A549 (cell line): ENCODE measurements at regions not wholly inside any gene's neighbourhood (a gene's known extent, or its start where the extent isn't known, plus 50 kb on each side); places are given as distances from the start of the nearest gene placed in this dataset.

Source experiments
- ATAC-seq, 2 experiments: fragments of 200-7000 bp in 1 of 2; fragments of >200 bp in 1 of 2; cut with Nextera tagmentation in 1 of 2; cut with Tn5 transposase in 1 of 2; 3 replicates each; pipeline versions ENCODE4 v1.8.0 to v1.9.1; 2018 to 2020; ENCODE audit warnings: mild to moderate bottlenecking in 1 of 2, moderate library complexity in 1 of 2
- CTCF ChIA-PET: fragments of 300-600 bp; sonication (Branson Sonifier 250); formaldehyde crosslinking; extraction: SDS; loops from one replicate; lab custom pipeline; 2021; ENCODE audit warnings: antibody characterized with exemption, inconsistent platforms; lab: Yijun Ruan, JAX
- POLR2A ChIA-PET: fragments of 350-600 bp; formaldehyde crosslinking; extraction: SDS; loops from one replicate; lab custom pipeline; 2021; ENCODE audit warnings: antibody characterized with exemption, inconsistent platforms; lab: Yijun Ruan, JAX
- DNase-seq, 2 experiments: peaks; one replicate each; pipeline versions ENCODE4 v3.0.0 to v3.0.0-alpha.2; 2011 to 2016; ENCODE audit warnings: low read depth in 1 of 2, low spot score in 1 of 2
- FAIRE-seq: peaks from 2 replicates; lab custom pipeline; 2011; peaks lifted over from hg19 to GRCh38; lab: Jason Lieb, UNC
- H3K27ac ChIP-seq, 2 experiments: fragments of >200 bp; sonication (Bioruptor Twin); formaldehyde crosslinking; 3 replicates each; pipeline ENCODE4 v1.5.1; 2016 to 2017
- H3K4me1 ChIP-seq: fragments of >200 bp; sonication (Bioruptor Twin); formaldehyde crosslinking; 3 replicates; pipeline ENCODE4 v1.6.1; 2016
- H3K4me2 ChIP-seq: fragments of >200 bp; sonication (Bioruptor Twin); formaldehyde crosslinking; 3 replicates; pipeline ENCODE4 v1.6.1; 2016
- H3K4me3 ChIP-seq: fragments of >200 bp; sonication (Bioruptor Twin); formaldehyde crosslinking; 3 replicates; pipeline ENCODE4 v1.5.1; 2016
- H3K9me3 ChIP-seq: fragments of >200 bp; sonication (Bioruptor Twin); formaldehyde crosslinking; 3 replicates; pipeline ENCODE4 v1.6.1; 2016
- BHLHE40 ChIP-seq: IDR thresholded peaks from 2 replicates; pipeline ENCODE4 v1.6.1; 2012; ENCODE audit warnings: low read depth, low read length, inconsistent platforms
- FOSL2 ChIP-seq, 2 experiments: fragments of 450-650 bp in 1 of 2; fragments of >200 bp in 1 of 2; sonication (Bioruptor Twin) in 1 of 2; formaldehyde crosslinking; IDR thresholded peaks; 2 replicates each; pipeline versions ENCODE4 v1.5.0 to v1.6.1; 2016 to 2020; ENCODE audit warnings: mild to moderate bottlenecking in 1 of 2, moderate library complexity in 1 of 2
- HMGXB4 ChIP-seq: fragments of 250-450 bp; sonication (Bioruptor Pico); IDR thresholded peaks from 2 replicates; pipeline ENCODE4 v1.5.0; 2021; ENCODE audit warnings: mild to moderate bottlenecking, moderate library complexity, borderline replicate concordance
- HOXA7 ChIP-seq: fragments of 250-450 bp; sonication (Bioruptor Pico); IDR thresholded peaks from 2 replicates; pipeline ENCODE4 v1.5.0; 2020; ENCODE audit warnings: mild to moderate bottlenecking, moderate library complexity
- HOXB13 ChIP-seq: fragments of 250-450 bp; sonication (Bioruptor Pico); IDR thresholded peaks from 2 replicates; pipeline ENCODE4 v1.5.0; 2020; ENCODE audit warnings: low read depth, mild to moderate bottlenecking, moderate library complexity
- HOXB5 ChIP-seq: fragments of 250-450 bp; sonication (Bioruptor Pico); IDR thresholded peaks from 2 replicates; pipeline ENCODE4 v1.5.0; 2020; ENCODE audit warnings: mild to moderate bottlenecking, moderate library complexity
- KDM1A ChIP-seq: fragments of 200-600 bp; sonication (generic); IDR thresholded peaks from 2 replicates; pipeline ENCODE4 v1.6.1; 2016; ENCODE audit warnings: low read depth, mild to moderate bottlenecking
- MAZ ChIP-seq: fragments of 150-350 bp; IDR thresholded peaks from 2 replicates; pipeline ENCODE4 v1.6.1; 2014; ENCODE audit warnings: antibody characterized with exemption, low read depth, low read length, borderline replicate concordance
- NFE2L2 ChIP-seq: fragments of 150-350 bp; conservative IDR thresholded peaks from 2 replicates; pipeline ENCODE4 v1.6.1; 2014; ENCODE audit warnings: low read length
- NPAS2 ChIP-seq: fragments of 250-450 bp; sonication (Bioruptor Pico); IDR thresholded peaks from 2 replicates; pipeline ENCODE4 v1.8.0; 2022; ENCODE audit warnings: mild to moderate bottlenecking, moderate library complexity, borderline replicate concordance
- NR3C1 ChIP-seq: fragments of >200 bp; sonication (Bioruptor Twin); formaldehyde crosslinking; IDR thresholded peaks from 3 replicates; pipeline ENCODE4 v1.6.1; 2017
- PHF8 ChIP-seq: fragments of 200-600 bp; sonication (generic); IDR thresholded peaks from 2 replicates; pipeline ENCODE4 v1.6.1; 2016; ENCODE audit warnings: low read depth, mild to moderate bottlenecking, antibody characterized with exemption, moderate library complexity, borderline replicate concordance
- RNF2 ChIP-seq: fragments of 200-600 bp; sonication (generic); IDR thresholded peaks from 2 replicates; pipeline ENCODE4 v1.6.1; 2016; ENCODE audit warnings: low read depth, mild to moderate bottlenecking, antibody characterized with exemption, moderate library complexity, borderline replicate concordance
- SREBF2 ChIP-seq: fragments of 450-650 bp; IDR thresholded peaks from 2 replicates; pipeline ENCODE4 v1.6.1; 2014; ENCODE audit warnings: mild to moderate bottlenecking, moderate library complexity
- TP53 ChIP-seq: fragments of 250-450 bp; sonication (Bioruptor Pico); IDR thresholded peaks from 2 replicates; pipeline ENCODE4 v1.5.0; 2021; ENCODE audit warnings: mild to moderate bottlenecking, moderate library complexity
- WGBS: methylation state at CpG from one replicate; pipeline ENCODE4 v1.1.6; 2017; ENCODE audit errors: missing lambda C conversion rate; 5-methylcytosine and 5-hydroxymethylcytosine counted together
- TF ChIP-seq, protein P1 (sequence below): IDR thresholded peaks from 2 replicates; pipeline ENCODE4 v1.6.1; 2012
- TF ChIP-seq, protein P2 (sequence below): fragments of >200 bp; sonication (Bioruptor Twin); formaldehyde crosslinking; IDR thresholded peaks from 3 replicates; pipeline ENCODE4 v1.5.1; 2016
- TF ChIP-seq, protein P3 (sequence below): IDR thresholded peaks from 2 replicates; pipeline ENCODE4 v1.6.1; 2012
- TF ChIP-seq, protein P4 (sequence below): fragments of >200 bp; sonication (Bioruptor Twin); formaldehyde crosslinking; IDR thresholded peaks from 3 replicates; pipeline ENCODE4 v1.6.1; 2016

DNA sequence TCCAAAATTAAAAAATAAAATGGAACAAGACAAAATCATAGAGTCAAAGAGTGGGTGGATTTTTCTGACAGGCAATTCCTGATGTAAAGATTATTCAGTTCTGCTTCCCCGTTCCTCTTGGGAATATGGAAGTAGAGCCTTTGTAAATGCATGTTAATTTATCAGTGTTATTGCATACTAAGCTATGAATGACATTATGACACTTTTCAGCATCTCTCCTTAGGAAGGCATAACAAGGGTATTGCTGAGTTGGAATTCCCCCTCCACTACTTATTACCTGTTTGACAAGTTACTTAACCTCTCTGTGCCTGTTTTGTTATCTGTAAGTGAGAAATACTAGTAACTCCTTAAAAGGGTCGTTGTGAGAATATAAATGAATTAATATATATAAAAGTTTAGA is 640.4 kb downstream of the LMO4 start:
- TF ChIP-seq, protein P1, sequence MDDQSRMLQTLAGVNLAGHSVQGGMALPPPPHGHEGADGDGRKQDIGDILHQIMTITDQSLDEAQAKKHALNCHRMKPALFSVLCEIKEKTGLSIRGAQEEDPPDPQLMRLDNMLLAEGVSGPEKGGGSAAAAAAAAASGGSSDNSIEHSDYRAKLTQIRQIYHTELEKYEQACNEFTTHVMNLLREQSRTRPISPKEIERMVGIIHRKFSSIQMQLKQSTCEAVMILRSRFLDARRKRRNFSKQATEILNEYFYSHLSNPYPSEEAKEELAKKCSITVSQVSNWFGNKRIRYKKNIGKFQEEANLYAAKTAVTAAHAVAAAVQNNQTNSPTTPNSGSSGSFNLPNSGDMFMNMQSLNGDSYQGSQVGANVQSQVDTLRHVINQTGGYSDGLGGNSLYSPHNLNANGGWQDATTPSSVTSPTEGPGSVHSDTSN: no peak
- TF ChIP-seq KDM1A (no peak), MAZ (no peak), HMGXB4 (CRISPR knock-in tag) (no peak), SREBF2 (no peak), NPAS2 (CRISPR knock-in tag) (no peak), NR3C1 (no peak), PHF8 (no peak), NFE2L2 (no peak), HOXB13 (CRISPR knock-in tag) (no peak), HOXB5 (CRISPR knock-in tag) (no peak)
- TF ChIP-seq, protein P2, sequence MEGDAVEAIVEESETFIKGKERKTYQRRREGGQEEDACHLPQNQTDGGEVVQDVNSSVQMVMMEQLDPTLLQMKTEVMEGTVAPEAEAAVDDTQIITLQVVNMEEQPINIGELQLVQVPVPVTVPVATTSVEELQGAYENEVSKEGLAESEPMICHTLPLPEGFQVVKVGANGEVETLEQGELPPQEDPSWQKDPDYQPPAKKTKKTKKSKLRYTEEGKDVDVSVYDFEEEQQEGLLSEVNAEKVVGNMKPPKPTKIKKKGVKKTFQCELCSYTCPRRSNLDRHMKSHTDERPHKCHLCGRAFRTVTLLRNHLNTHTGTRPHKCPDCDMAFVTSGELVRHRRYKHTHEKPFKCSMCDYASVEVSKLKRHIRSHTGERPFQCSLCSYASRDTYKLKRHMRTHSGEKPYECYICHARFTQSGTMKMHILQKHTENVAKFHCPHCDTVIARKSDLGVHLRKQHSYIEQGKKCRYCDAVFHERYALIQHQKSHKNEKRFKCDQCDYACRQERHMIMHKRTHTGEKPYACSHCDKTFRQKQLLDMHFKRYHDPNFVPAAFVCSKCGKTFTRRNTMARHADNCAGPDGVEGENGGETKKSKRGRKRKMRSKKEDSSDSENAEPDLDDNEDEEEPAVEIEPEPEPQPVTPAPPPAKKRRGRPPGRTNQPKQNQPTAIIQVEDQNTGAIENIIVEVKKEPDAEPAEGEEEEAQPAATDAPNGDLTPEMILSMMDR: no peak
- TF ChIP-seq, protein P3, sequence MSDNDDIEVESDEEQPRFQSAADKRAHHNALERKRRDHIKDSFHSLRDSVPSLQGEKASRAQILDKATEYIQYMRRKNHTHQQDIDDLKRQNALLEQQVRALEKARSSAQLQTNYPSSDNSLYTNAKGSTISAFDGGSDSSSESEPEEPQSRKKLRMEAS: no peak
- ChIA-PET POLR2A (no interaction called here), CTCF (no interaction called here)
- no peak overlapping the region for H3K4me2 ChIP-seq
- WGBS: 38% methylated on average over 2 of the region's 2 CpGs
- no peak overlapping the region for H3K4me3 ChIP-seq
- FAIRE-seq (no peak), DNase-seq (no peak), ATAC-seq (no peak)
- H3K9me3 ChIP-seq: no peaks in the 10 kb centered on the region
- H3K4me1 ChIP-seq: no peaks in the 10 kb centered on the region
- H3K27ac ChIP-seq: no peak overlapping the region

DNA sequence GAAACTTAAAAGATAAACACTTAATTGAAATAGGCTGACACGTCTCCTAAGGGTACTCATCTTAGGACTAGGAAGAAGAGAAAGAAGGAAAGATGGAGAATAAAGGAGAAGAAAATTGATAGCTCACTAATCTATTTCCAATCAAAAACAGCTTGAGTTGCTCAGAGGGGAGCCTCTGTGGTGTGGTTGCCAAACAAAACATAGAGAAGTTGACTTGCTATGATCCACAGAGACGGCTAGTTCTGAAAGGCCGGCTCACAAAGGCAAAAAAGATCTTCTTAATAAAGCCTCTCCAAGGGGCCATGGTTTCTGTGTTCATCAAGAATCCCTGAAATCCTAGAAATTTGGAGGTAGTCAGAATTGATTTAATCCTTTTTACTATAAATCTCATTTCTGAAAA is 644.1 kb downstream of the LMO4 start:
- ChIA-PET CTCF (no interaction called here), POLR2A (no interaction called here)
- no peak for TF ChIP-seq TP53 (CRISPR knock-in tag)
- TF ChIP-seq, protein P4, sequence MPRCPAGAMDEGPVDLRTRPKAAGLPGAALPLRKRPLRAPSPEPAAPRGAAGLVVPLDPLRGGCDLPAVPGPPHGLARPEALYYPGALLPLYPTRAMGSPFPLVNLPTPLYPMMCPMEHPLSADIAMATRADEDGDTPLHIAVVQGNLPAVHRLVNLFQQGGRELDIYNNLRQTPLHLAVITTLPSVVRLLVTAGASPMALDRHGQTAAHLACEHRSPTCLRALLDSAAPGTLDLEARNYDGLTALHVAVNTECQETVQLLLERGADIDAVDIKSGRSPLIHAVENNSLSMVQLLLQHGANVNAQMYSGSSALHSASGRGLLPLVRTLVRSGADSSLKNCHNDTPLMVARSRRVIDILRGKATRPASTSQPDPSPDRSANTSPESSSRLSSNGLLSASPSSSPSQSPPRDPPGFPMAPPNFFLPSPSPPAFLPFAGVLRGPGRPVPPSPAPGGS: no peak
- no peak for TF ChIP-seq SREBF2
- 86% methylated on average over 3 of the region's 3 CpGs for WGBS
- no peak overlapping the region for H3K4me2 ChIP-seq
- DNase-seq (no peak), ATAC-seq (no peak), FAIRE-seq (no peak)
- H3K4me1 ChIP-seq: no peaks in the 10 kb centered on the region
- H3K27ac ChIP-seq: no peak overlapping the region
- H3K4me3 ChIP-seq: no peak overlapping the region
- no peaks in the 10 kb centered on the region for H3K9me3 ChIP-seq

GRCh38 chr1:87973896-87974295 is 645.2 kb downstream of the LMO4 start:
- ATAC-seq: no peak
- ChIA-PET POLR2A (no interaction called here), CTCF (no interaction called here)
- no peak for TF ChIP-seq BHLHE40
- TF ChIP-seq HOXB13 (CRISPR knock-in tag): no peak
- no peak for TF ChIP-seq FOSL2 (IDR thresholded peaks at IDR 0.05)
- no peak for TF ChIP-seq FOSL2 (CRISPR knock-in tag; IDR thresholded peaks at IDR 0.05)
- TF ChIP-seq HOXA7 (CRISPR knock-in tag): no peak
- no peak for TF ChIP-seq RNF2
- Histone ChIP-seq H3K4me1 (no peaks in the 10 kb centered on the region), H3K9me3 (no peaks in the 10 kb centered on the region), H3K4me3 (no peak overlapping the region), H3K27ac (no peak overlapping the region), H3K4me2 (no peak overlapping the region)
- DNase-seq: no peak
- no peak for FAIRE-seq
- 71% methylated on average over 3 of the region's 3 CpGs for WGBS
